RCC 7860 (cell line): ENCODE measurements at regions not wholly inside any gene's neighbourhood (a gene's known extent, or its start where the extent isn't known, plus 50 kb on each side); places are given as distances from the start of the nearest gene placed in this dataset.
"Not testable (repeated sequence)": the region's sequence is repeated elsewhere in the genome, so short reads cannot be mapped to it uniquely, and the experiment has no call there.

ENCODE experiments used
- DNase-seq: peaks from one replicate; pipeline ENCODE4 v3.0.0-alpha.2; 2015; ENCODE audit warnings: low spot score
- FAIRE-seq: peaks from 2 replicates; lab custom pipeline; 2012; peaks lifted over from hg19 to GRCh38; lab: Jason Lieb, UNC

DNA sequence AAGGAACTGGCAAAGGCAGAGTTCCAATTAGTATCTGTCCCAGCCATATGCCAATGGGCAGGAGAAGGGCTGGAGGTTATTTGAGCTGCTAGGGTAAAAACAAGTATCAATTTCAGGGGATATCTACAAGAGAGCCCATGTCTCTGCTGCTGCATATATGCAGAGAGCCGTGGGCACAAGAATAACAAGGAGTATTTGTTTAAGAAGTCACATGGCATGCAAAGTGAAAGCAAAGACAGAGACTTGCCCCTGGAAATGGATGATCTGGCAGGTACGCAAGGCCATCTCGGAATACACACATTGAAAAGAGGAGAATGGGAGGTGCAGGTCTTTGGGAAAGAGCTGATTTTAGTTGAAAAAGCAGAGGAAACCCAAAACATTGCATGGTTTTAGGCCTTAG is 170.6 kb downstream of the EVA1A start:
- FAIRE-seq = no peak
- no peak for DNase-seq

DNA sequence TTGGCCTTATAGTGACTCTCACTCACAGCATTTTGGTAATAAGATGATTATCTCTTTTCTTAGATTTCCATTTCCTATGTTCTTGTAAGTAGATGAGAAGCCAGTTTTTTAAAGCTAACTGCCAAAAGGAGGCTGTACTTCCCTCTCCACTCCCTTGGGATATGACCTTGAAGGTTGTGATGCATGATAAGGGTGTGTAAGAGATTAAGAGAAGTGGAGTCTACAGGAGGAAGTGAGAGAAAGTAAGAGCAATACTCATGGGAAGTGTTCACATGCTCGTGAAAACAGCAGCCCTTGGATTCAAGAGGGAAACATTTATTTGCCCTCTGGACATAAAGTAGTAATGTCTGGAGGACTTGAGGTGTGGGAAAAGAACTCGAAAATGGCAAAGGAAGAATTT is 171.5 kb downstream of the EVA1A start:
- no peak for FAIRE-seq

DNA sequence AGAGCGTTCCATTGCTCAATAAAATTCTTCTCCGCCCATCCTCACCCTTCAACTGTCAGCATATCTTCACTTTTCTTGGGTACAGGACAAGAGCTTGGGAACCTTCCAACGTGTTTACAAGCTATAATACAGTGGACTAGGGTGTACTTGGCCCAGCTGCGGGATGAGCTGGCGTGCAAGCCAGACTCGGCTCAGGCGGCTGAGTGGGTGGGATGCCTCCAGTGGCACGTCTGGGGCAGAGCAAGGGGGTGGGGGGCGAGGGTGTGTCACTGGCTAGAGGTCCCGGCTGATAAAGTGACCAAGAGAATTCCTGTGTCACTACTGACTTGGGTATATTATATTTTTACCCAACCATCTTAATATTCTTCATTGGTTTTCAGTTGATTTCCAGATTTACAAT is 179.7 kb downstream of the EVA1A start:
- no peak for FAIRE-seq
- DNase-seq = no peak

More for the DNA sequence above, 171.5 kb downstream of the EVA1A start:
- DNase-seq = no peak

DNA sequence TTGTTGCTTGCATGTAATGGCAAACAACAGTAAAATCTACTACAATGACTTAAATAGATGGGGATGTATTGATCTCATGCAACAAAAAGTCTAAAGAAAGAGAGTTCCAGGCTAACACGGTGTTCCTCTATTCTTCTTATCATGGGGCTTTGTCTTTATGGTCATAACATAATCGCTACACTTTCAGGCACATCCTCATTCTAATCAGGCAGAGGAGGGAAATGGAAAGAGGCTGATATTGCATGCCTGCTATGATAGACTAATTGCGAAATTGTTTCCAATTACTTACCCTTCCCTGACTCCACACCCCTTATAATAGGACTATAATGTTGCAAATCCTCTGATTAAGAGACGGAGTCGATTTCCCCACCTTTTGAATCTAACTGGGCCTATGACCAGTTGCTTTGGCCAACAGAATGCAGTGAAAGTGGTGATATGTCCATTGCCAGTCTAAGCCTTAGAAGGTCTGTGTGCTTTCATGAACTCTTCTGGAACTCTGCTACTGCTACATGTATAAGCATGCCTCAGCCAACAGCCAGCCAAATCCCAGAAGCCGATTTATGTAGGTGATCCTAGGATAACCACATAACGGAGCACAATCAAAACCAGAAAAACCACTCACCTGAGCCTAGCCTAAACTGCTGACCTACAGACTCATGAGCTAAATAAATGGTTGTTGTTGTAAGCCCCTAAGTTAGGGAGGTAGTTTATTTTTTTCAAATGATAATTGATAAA is 180.3 kb upstream of the TACR1 start:
- FAIRE-seq (no peak), DNase-seq (no peak)

DNA sequence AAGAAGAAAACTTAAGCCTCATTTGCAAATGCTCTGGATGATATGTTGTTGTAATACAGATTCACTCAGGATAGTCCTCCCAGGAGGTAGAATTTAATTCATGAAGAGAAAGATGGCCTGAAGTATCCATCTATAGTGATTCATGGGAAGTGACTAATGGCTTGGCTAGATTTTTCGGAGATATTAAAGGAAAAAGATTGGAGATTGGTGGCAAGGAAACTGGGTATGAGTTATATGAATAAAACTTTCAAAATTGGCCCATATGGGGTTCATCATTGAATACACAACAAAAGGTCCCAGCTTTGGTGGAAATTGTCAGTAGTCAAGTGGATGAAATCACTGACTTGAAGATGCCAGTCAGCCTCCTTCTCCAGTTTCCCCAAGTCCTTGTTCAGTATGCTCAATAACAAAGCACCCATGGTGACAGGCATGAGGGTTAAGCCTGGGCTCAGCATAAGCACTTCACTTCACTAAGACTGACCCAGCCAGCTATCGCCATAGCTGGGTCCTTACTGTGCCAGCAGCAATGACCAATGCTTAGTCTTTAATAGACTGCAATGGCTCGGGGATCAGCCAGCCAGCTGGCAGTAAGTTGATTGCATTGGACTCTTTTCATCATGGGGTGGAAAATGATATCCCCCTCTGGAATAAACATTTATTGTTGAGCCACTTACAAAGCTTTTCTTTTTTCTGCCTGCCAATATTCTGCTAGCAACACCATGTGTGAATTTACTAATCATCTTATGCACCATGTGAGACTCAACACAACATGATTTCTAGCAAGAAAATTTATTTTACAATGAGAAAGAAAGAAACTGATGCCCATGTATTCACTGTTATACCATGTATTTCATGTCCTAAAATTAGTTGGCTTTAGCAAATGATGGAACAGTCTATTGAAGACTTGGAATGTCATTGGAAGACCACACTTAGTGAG is 176.6 kb upstream of the TACR1 start:
- FAIRE-seq (no peak), DNase-seq (no peak)

DNA sequence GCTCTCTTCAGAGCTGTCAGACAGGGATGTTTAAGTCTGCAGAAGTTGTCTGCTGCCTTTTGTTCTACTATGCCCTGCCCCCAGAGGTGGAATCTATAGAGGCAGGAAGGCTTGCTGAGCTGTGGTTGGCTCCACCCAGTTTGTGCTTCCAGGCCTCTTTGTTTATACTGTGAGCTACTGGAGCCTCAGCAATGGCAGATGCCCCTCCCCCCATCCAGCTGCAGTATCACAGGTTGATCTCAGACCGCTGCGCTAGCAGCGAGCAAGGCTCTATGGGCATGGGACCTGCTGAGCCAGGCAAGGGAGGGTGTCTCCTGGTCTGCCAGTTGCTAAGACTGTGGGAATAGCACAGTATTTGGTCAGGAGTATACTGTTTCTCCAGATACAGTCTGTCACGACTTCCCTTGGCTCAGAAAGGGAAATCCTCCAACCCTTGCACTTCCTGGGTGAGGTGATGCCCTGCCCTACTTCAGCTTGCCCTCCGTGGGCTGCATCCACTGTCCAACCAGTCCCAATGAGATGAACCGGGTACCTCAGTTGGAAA is 175.2 kb upstream of the TACR1 start:
- not testable (repeated sequence) for FAIRE-seq, DNase-seq

DNA sequence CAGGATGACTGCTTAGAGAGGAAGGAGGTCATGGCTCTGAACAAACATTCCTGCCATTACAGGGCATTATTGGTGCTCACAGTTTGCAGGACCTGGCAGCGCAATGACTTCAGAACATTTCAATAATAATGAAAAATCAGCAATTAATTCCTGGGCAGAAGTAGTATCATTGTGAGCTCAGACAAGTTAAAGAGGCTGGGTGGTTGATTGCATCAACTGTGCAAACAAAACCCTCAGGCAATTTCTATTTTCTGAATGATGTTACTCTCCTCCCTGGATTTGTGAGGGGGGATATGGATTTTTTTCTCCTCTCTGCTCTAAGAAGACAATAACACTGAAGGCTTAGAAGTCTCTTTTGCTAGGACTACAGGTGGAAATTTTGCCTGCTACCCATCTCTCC is 168.1 kb upstream of the TACR1 start:
- FAIRE-seq = no peak
- no peak for DNase-seq

DNA sequence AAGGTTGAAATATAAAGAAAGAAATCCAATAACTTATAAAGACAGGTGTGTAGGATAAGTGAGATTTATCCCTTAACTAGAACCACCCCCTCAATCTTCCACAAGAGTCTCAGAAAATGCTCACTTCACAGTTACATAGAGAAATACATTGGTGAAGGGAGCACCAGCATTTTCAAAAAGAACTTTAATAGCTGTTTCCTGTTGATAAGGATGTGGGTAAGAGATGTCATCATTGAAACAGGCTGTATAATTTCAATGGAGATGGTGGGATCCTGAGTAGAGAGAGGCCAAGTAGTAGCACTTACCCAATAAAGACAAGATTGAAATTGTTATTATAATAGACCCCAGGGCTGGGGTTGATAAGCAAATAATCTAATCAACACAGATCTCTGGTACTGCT is 162.2 kb upstream of the TACR1 start:
- no peak for DNase-seq

DNA sequence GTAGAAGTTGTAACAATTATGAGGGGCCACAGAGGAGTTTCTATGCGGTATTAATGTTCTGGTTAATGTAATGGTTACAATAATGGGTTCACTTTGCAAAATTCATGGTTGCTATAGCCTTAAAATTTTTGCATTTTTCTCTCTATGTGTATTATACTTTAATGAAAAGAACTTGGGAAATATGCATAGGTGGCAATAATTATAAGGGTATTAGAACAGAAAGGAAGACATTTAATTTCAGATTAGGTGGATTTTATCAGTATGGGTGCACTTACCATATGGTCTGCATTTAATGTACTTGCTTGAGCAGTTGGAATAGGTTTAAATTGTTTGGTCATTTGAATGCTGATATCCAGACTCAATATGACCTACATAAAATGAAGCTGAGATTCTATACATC is 161.6 kb upstream of the TACR1 start:
- FAIRE-seq (no peak), DNase-seq (no peak)

More for the DNA sequence above, 162.2 kb upstream of the TACR1 start:
- no peak for FAIRE-seq

DNA sequence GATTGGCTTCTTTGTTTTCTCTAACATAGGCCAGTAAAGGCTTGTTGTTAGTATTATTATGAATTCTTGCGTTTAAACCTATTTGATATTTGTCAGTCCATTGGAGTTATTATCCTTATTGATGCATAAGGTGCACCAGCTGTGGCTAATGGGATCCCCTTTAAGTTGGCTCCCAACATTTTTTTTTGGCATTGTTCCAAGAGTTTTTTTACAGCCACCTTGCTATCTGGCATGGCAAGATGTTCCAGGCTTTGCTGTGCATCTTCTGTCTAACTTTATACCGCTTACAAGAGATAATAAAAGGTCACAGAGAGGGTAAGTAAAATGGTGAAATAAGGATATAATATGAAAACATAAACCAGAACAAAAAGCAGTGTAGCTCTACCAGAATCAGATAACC is 157.5 kb upstream of the TACR1 start:
- FAIRE-seq (no peak), DNase-seq (no peak)

DNA sequence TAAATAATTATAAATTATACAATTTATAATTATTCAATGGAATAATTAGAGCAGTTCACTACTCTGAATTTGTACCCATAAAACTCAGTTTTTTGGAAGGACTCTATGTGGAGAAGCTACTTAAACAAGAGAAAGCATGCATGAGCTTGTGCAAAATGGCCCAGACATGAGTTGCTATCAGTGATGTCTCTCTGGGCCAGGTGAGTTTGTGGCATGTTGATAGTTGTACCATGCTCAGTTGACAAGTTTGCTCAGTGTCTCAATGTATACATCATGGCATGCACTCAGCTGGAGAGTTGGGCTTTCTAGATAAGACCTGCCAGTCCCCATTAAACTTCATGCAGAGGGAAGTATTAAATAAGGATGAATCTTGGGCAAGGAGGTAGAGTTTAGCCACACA is 153.8 kb upstream of the TACR1 start:
- no peak for DNase-seq
- FAIRE-seq = no peak

DNA sequence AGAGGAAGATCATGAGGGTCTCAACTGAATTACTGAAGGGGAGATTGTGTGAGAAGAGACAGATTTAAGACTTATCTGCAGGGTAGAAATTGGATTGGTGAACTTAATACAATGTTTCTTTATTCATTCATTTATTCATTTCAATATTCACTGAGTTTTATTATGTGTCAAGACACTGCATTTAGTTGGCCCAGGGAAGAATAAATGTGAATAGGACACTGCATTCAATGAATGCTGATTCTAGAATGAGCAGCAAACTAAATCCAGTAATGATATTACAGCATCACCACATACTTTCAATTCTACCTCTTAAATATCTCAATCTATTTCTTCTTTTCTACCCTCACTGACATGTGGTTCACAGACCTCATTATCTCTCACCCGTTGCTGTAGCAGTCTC is 149.0 kb upstream of the TACR1 start:
- FAIRE-seq = no peak
- no peak for DNase-seq

DNA sequence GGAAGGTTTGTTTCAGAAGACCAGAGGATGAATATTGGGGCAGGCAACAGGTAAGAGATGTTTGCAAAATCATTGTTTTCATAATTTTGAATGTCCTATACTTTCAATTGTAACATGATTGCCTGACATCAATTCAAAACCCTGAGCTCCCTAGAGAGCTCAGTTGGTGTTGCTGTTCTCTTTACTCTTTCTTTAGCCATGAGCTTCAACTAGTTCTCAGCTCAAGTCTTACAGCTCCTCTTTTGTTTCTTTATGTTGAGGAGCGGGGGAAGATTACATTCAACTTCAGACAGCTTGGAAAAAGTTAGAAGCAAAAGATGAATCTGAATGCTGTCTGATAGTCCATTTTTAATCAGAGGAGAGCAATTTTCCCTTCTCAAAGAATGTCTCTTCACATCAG is 144.8 kb upstream of the TACR1 start:
- DNase-seq (no peak), FAIRE-seq (no peak)

DNA sequence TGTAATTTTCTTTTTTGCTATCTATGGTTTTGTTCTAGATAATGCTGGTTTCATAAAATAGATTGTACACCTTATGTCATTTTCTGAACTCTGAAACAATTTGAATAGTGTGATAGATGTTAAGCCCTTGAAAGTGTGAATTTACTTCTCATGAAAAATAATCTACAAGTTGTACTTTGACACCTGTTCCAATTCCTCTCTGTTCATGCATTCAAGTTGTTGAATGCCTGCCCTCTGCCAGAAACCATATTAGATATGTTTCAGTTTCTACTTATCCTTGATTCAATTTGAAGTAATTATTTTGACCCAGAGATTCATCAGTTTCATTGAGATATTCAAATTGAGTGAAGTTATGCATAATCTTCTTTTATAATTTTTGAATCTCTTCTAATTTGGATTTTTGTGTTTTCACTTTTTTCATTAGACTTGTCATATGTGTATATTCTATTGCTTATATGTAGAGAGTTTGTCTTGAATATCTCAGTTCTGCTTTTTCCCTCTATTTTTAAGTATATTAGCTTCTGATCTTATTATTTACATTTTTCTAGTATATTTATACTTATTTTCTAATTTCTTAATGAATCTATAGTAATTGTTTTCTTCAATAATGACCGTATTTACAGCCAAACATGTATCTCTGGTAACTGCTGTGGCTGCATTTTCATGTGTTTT is 143.3 kb upstream of the TACR1 start:
- FAIRE-seq (no peak), DNase-seq (no peak)

DNA sequence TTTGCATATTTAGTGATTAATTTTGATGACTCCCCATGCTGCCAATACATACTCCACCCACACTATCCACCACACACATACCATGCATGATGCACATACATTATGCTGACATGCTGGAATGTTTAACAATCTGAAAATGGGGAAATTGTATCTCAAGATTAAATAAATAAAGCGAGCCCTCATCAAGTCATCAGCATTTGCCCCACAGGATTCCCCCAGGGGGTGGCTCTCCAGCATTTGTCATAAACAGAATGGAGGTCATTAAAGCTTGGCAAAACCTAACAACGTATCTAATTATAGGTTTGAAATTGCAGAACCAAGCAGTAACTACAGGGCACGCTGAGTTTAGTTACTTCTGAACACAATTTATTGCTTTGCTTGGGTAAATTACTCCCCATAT is 141.2 kb upstream of the TACR1 start:
- FAIRE-seq (no peak), DNase-seq (no peak)

DNA sequence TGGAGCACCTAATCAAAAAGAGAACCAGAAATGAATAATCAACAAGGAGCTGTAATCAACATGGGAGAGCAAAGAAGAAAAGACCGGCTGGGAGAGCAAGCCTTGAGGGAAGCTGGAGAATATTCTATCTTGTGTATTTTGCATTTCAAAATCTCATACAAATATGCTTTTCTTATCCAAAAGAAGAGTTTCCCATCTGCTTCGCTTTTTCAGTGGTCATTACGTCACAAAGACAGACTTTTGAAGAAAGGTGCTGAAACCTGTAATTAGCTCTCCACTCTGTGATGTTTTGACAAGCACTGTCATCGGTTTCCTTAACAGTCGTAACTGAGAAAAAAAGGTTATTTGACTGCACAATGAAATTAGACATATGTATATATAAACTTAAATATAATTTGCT is 139.1 kb upstream of the TACR1 start:
- FAIRE-seq (no peak), DNase-seq (no peak)

DNA sequence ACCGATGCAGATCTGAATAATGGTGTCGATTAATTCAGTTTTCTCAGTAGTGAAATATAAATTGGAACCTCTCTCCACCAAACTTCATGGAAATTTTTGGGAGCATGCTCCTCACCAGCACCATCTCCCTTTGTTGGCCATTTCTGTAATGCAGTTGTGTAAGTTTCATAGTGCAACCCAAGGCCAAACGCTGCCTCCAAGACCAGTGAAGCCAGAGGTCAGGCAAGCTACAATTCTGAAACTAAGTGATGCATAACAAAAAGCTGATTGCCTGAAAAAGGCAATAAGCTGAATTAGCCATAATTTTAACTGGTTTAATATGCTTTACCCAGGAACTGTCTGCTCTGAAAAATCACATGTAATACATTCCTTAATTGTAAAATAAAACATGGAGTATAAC is 138.3 kb upstream of the TACR1 start:
- no peak for FAIRE-seq
- no peak for DNase-seq

DNA sequence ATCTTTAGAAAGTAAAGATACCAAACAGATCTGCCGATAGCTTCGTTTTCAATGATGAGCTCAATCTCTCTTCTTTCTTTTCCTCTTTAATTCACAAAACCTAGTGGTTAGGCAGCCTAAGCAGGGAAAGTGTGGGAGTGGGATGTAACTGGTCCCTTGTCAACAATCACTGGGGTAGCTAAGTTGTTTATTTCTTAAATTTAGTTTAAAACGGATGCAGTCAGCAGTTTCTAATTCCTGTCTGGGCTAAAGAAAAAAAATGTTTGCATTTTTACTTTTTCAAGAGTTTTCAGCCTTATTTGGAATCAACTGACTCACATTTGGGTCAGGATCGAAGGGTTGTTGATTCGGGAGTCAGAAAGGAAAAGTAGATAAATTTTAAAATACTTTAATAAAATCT is 137.7 kb upstream of the TACR1 start:
- FAIRE-seq (no peak), DNase-seq (no peak)

DNA sequence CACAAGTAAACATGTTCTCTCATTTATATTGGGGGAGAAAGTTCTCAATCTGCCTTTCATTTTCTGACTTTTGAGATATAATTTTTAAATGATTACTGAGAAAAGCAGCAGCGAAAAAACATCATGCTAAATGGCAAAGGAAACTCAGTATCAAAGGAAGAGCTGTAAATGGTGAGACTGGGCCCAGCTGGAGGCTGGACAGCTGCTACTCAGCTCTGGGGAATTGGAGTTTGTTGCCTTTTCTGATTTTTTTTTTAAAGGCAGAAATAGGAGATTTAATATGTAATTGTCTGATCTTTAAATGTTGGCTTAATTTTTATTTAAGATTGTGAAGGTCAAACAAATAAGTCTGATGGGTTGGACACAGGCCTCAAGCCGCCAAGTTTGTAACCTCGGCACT is 137.1 kb upstream of the TACR1 start:
- DNase-seq (no peak), FAIRE-seq (no peak)

DNA sequence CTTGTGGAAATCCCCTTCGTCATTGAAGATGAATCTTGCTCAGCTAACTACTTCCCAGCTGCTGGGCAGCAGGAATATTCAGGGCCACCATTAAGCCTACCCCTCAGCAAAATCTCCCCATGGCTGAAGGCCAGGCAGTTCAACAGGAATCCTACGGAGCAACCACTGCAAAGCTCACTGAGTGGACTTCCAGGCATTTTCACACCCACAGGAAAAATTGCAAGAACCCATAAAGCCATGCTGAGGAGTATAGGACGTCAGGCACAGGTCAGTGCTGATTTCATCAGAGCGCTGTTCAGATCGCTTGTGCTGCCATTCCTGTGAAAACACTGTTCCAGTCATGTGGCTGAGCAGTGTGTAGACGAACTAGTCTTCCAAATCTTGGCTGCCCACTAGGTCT is 134.8 kb upstream of the TACR1 start:
- DNase-seq = no peak
- no peak for FAIRE-seq

DNA sequence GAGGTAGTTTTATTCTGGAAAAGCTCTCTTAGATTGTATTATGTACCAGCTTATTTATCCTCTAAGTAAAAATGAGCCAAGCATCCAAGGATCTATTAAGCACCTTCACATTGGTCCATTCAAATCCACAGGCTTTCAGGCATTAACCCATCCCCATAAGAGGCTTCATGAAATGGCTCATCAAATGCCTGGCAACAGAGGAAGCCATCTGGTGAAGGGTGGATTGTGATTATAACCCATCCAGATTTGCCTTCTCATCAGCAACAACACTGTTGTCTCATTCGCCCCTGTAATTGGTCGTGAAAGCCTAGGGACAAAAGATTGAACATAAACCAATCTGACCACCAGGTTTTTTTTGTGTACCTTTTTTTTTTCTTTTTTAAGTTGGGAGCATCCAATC is 134.3 kb upstream of the TACR1 start:
- DNase-seq (no peak), FAIRE-seq (no peak)
